GM18502 (cell line): ENCODE measurements at regions not wholly inside any gene's neighbourhood (a gene's known extent, or its start where the extent isn't known, plus 50 kb on each side); places are given as distances from the start of the nearest gene placed in this dataset.

Experiments used
- ATAC-seq: cut with Tn5 transposase; IDR thresholded peaks from one replicate; pipeline ENCODE4 v1.9.1; 2021; ENCODE audit warnings: mild to moderate bottlenecking; ENCODE audit not compliant: unreplicated experiment, poor library complexity

GRCh38 chr12:127685491-127685890, 581.5 kb upstream of the TMEM132C start:
- ATAC-seq: no peak

- ATAC-seq: no peak
Observed at GRCh38 chr12:127685931-127686330, 581.0 kb upstream of the TMEM132C start.

- ATAC-seq: no peak
Observed at GRCh38 chr12:127687181-127687580, 579.8 kb upstream of the TMEM132C start.

- no peak for ATAC-seq
Observed at GRCh38 chr12:127688906-127689428, 578.0 kb upstream of the TMEM132C start.

GRCh38 chr12:127690161-127690560, 576.8 kb upstream of the TMEM132C start:
- ATAC-seq: no peak

GRCh38 chr12:127696963-127697362, 570.0 kb upstream of the TMEM132C start:
- ATAC-seq: no peak

- no peak for ATAC-seq
Observed at GRCh38 chr12:127703026-127703425, 563.9 kb upstream of the TMEM132C start.

GRCh38 chr12:127711108-127711507, 555.9 kb upstream of the TMEM132C start:
- ATAC-seq: no peak

GRCh38 chr12:127712561-127712960, 554.4 kb upstream of the TMEM132C start:
- no peak for ATAC-seq

- ATAC-seq: no peak
Observed at GRCh38 chr12:127716166-127716565, 550.8 kb upstream of the TMEM132C start.

- ATAC-seq: no peak
Observed at GRCh38 chr12:127717278-127717677, 549.7 kb upstream of the TMEM132C start.

- no peak for ATAC-seq
Observed at GRCh38 chr12:127720334-127720733, 546.6 kb upstream of the TMEM132C start.

GRCh38 chr12:127722611-127723010, 544.4 kb upstream of the TMEM132C start:
- no peak for ATAC-seq

GRCh38 chr12:127723251-127723650, 543.7 kb upstream of the TMEM132C start:
- ATAC-seq: no peak

- no peak for ATAC-seq
Observed at GRCh38 chr12:127726671-127727315, 540.2 kb upstream of the TMEM132C start.

- no peak for ATAC-seq
Observed at GRCh38 chr12:127728285-127728684, 538.7 kb upstream of the TMEM132C start.

GRCh38 chr12:127728729-127729128, 538.2 kb upstream of the TMEM132C start:
- ATAC-seq: no peak

GRCh38 chr12:127729381-127729780, 537.6 kb upstream of the TMEM132C start:
- no peak for ATAC-seq

- no peak for ATAC-seq
Observed at GRCh38 chr12:127731657-127732056, 535.3 kb upstream of the TMEM132C start.

- no peak for ATAC-seq
Observed at GRCh38 chr12:127742231-127742630, 524.7 kb upstream of the TMEM132C start.

GRCh38 chr12:127745469-127746212, 521.3 kb upstream of the TMEM132C start:
- ATAC-seq: no peak

- no peak for ATAC-seq
Observed at GRCh38 chr12:127749416-127749815, 517.6 kb upstream of the TMEM132C start.
